HepG2 (cell line): ENCODE measurements at regions not wholly inside any gene's neighbourhood (a gene's known extent, or its start where the extent isn't known, plus 50 kb on each side); places are given as distances from the start of the nearest gene placed in this dataset.

Experiments
- BHLHE40 ChIP-seq: IDR thresholded peaks from 2 replicates; pipeline ENCODE4 v1.6.1; 2011; ENCODE audit warnings: low read length, improper control_type of control experiment
- CEBPB ChIP-seq: IDR thresholded peaks from 2 replicates; pipeline ENCODE4 v1.6.1; 2011; ENCODE audit warnings: low read depth, low read length, improper control_type of control experiment, borderline replicate concordance
- PAF1 ChIP-seq: IDR thresholded peaks from 2 replicates; pipeline ENCODE4 v1.6.1; 2016; ENCODE audit warnings: missing genetic modification reagents, missing compliant biosample characterization
- RAD21 ChIP-seq: fragments of 450-650 bp; formaldehyde crosslinking; IDR thresholded peaks from 2 replicates; pipeline ENCODE4 v1.5.0; 2020; ENCODE audit warnings: mild to moderate bottlenecking
- REPIN1 ChIP-seq: sonication (generic); formaldehyde crosslinking; IDR thresholded peaks from 2 replicates; pipeline ENCODE4 v1.8.0; 2022; ENCODE audit warnings: missing genetic modification reagents, low read depth, mild to moderate bottlenecking, borderline replicate concordance

GRCh38 chrX:905848-906566 lies 275.4 kb downstream of the SHOX start:
- TF ChIP-seq RAD21 (no peak), CEBPB (no peak), BHLHE40 (no peak), REPIN1 (CRISPR knock-in tag) (no peak), PAF1 (CRISPR knock-in tag) (no peak)
